ENCODE measurements at regions not wholly inside any gene's neighbourhood (a gene's known extent, or its start where the extent isn't known, plus 50 kb on each side); places are given as distances from the start of the nearest gene placed in this dataset.
"Not testable (repeated sequence)": the region's sequence is repeated elsewhere in the genome, so short reads cannot be mapped to it uniquely, and the experiment has no call there.

- no peak for DNase-seq (ENCODE audit: low read depth)
- H3K4me3 ChIP-seq (ENCODE audit: low read depth, low read length): no peak overlapping the region
- TF ChIP-seq, protein P1, sequence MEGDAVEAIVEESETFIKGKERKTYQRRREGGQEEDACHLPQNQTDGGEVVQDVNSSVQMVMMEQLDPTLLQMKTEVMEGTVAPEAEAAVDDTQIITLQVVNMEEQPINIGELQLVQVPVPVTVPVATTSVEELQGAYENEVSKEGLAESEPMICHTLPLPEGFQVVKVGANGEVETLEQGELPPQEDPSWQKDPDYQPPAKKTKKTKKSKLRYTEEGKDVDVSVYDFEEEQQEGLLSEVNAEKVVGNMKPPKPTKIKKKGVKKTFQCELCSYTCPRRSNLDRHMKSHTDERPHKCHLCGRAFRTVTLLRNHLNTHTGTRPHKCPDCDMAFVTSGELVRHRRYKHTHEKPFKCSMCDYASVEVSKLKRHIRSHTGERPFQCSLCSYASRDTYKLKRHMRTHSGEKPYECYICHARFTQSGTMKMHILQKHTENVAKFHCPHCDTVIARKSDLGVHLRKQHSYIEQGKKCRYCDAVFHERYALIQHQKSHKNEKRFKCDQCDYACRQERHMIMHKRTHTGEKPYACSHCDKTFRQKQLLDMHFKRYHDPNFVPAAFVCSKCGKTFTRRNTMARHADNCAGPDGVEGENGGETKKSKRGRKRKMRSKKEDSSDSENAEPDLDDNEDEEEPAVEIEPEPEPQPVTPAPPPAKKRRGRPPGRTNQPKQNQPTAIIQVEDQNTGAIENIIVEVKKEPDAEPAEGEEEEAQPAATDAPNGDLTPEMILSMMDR (conservative IDR thresholded peaks at IDR 0.05; ENCODE audit: low read depth, low read length): no peak
Measured at GRCh38 chr3:110323349-110323748, 748.3 kb upstream of the NECTIN3 start.

DNA sequence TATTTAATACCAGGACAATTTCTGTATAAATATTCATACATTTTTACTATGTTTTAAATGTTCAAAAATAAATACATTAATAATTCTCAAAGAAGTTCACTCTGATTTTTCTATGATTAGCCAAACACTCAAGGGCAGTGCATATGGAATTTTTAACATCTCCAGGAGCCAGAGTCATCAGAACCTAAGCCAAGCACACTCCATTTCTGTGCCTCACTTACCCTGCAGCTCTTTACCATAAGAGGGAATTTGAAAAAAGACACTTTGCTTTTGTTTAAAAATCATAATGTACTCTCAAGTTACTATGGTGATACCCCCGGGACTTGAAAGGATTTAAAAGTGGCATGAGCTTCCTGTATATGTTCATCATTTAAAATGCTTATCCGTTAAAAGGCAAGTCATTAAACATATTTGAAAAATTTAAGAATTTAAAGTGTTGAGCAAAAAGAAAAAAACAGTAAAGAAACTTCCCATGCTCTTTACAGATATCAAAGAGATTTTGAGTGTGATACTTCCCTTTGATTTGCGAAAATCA, 747.4 kb upstream of the NECTIN3 start:
- H3K4me3 ChIP-seq (ENCODE audit: low read depth, low read length): no peak overlapping the region
- no peak for DNase-seq (ENCODE audit: low read depth)
- TF ChIP-seq, protein P1 (conservative IDR thresholded peaks at IDR 0.05; ENCODE audit: low read depth, low read length): no peak

- H3K4me3 ChIP-seq (ENCODE audit: low read depth, low read length): no peak overlapping the region
- TF ChIP-seq, protein P1 (conservative IDR thresholded peaks at IDR 0.05; ENCODE audit: low read depth, low read length): no peak
- no peak for DNase-seq (ENCODE audit: low read depth)
Measured at GRCh38 chr3:110327870-110328269, 743.7 kb upstream of the NECTIN3 start.

DNA sequence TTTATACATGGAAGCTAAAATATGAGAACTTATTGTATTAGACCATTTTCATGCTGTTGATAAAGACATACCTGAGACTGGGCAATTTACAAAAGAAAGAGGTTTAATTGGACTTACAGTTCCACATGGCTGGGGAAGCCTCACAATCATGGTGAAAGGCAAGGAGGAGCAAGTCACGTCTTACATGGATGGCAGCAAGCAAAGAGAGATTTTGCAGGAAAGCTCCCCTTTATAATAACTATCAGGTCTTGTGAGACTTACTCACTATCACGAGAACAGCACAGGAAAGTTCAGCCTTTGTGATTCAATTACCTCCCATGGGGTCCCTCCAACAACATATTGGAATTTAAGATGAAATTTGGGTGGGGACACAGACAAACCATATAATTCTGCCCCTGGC, 740.1 kb upstream of the NECTIN3 start:
- DNase-seq (ENCODE audit: low read depth); H3K4me3 ChIP-seq (ENCODE audit: low read depth, low read length): not testable (repeated sequence)

DNA sequence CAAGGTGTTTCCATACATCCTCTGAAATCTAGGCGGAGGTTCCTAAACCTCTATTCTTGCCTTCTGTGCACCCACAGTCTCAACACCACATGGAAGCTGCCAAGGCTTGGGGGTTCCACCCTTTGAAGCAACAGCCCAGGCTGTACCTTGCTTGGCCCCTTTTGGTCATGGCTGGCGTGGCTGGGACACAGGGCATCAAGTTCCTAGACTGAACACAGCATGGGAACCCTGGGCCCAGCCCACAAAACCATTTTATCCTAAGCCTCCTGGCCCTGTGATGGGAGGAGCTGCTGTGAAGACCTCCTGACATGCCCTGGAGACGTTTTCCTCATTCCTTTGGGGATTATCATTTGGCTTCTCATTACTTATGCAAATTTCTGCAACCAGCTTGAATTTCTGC, 739.0 kb upstream of the NECTIN3 start:
- DNase-seq (ENCODE audit: low read depth): no peak
- TF ChIP-seq, protein P1 (conservative IDR thresholded peaks at IDR 0.05; ENCODE audit: low read depth, low read length): no peak
- no peak overlapping the region for H3K4me3 ChIP-seq (ENCODE audit: low read depth, low read length)

GRCh38 chr3:110341047-110341446, 730.6 kb upstream of the NECTIN3 start:
- TF ChIP-seq, protein P1 (conservative IDR thresholded peaks at IDR 0.05; ENCODE audit: low read depth, low read length): no peak
- no peak overlapping the region for H3K4me3 ChIP-seq (ENCODE audit: low read depth, low read length)
- DNase-seq (ENCODE audit: low read depth): peak; percentile 41

DNA sequence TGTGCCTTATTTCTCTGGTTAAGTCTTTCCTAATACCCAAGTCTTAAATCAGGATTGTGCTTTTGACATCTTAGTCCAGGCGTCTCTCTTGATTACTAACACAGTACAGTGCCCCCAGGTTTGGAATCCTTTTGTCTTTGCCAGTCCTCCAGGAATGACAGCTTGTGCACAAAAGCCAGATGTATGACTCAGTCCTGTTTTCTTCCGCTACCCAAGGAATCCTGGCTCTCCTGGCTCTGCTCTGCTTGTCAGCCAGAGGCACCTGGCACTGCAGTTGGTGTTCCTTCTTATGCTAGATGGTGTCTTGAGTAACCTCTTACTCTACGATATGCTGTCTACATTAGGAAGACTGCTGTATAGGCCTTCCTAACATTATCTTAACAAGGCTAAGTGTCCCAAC, 728.2 kb upstream of the NECTIN3 start:
- no peak overlapping the region for H3K4me3 ChIP-seq (ENCODE audit: low read depth, low read length)
- DNase-seq (ENCODE audit: low read depth): peak; percentile 94
- TF ChIP-seq, protein P1 (conservative IDR thresholded peaks at IDR 0.05; ENCODE audit: low read depth, low read length): no peak

Measured in epithelial cell of proximal tubule (primary cell).